Fibroblast of lung (primary cell): ENCODE measurements at regions not wholly inside any gene's neighbourhood (a gene's known extent, or its start where the extent isn't known, plus 50 kb on each side); places are given as distances from the start of the nearest gene placed in this dataset.

Experiments used
- DNase-seq, 2 donors: peaks; one replicate each; pipeline versions ENCODE4 v3.0.0 to v3.0.0-alpha.2; 2010; ENCODE audit warnings: low read depth in 2 of 2
- H2AFZ ChIP-seq: 2 replicates; pipeline ENCODE4 v1.5.1; 2012; ENCODE audit warnings: low read length, control low read depth, inconsistent platforms
- H3K27ac ChIP-seq: 2 replicates; pipeline ENCODE4 v1.5.1; 2011; ENCODE audit warnings: low read length, control low read depth; ENCODE audit not compliant: insufficient read depth
- H3K27me3 ChIP-seq: 2 replicates; pipeline ENCODE4 v1.5.1; 2011; ENCODE audit warnings: mild to moderate bottlenecking, low read length; ENCODE audit not compliant: control insufficient read depth, insufficient read depth
- H3K36me3 ChIP-seq: 2 replicates; pipeline ENCODE4 v1.5.1; 2011; ENCODE audit warnings: low read length; ENCODE audit not compliant: control insufficient read depth, insufficient read depth
- H3K4me1 ChIP-seq: 2 replicates; pipeline ENCODE4 v1.5.1; 2011; ENCODE audit warnings: low read length; ENCODE audit not compliant: control insufficient read depth, insufficient read depth; ENCODE audit errors: extremely low read depth
- H3K4me2 ChIP-seq: 2 replicates; pipeline ENCODE4 v1.5.1; 2011; ENCODE audit warnings: low read length, control low read depth; ENCODE audit not compliant: insufficient read depth; ENCODE audit errors: extremely low read depth
- H3K4me3 ChIP-seq, 4 experiments: fragments of 200-600 bp in 1 of 4; sonication (generic) in 1 of 4; replicated peaks in 1 of 4; 2 replicates each; pipeline ENCODE4 v1.5.1; 2011 to 2016; ENCODE audit warnings: low read length in 4 of 4, low read depth in 3 of 4, mild to moderate bottlenecking in 3 of 4, control low read depth in 2 of 4, inconsistent platforms in 1 of 4, mixed read lengths in 1 of 4; ENCODE audit not compliant: insufficient read depth in 1 of 4; ENCODE audit errors: control extremely low read depth in 1 of 4
- H3K79me2 ChIP-seq: 2 replicates; pipeline ENCODE4 v1.5.1; 2012; ENCODE audit warnings: mild to moderate bottlenecking, low read length, inconsistent platforms; ENCODE audit not compliant: control insufficient read depth, insufficient read depth
- H3K9ac ChIP-seq: 2 replicates; pipeline ENCODE4 v1.5.1; 2011; ENCODE audit warnings: mild to moderate bottlenecking, low read length, control low read depth; ENCODE audit not compliant: insufficient read depth
- H3K9me3 ChIP-seq: 2 replicates; pipeline ENCODE4 v1.5.1; 2012; ENCODE audit warnings: low read depth, low read length; ENCODE audit not compliant: control insufficient read depth, insufficient read depth
- H4K20me1 ChIP-seq: 2 replicates; pipeline ENCODE4 v1.5.1; 2011; ENCODE audit warnings: low read length; ENCODE audit not compliant: control insufficient read depth, insufficient read depth; ENCODE audit errors: extremely low read depth
- EZH2 ChIP-seq: IDR thresholded peaks from 2 replicates; pipeline ENCODE4 v1.5.1; 2012; ENCODE audit warnings: low read length, control low read depth, mild to moderate bottlenecking; ENCODE audit errors: missing control alignments
- TF ChIP-seq, protein P1 (sequence below), 2 donors: IDR thresholded peaks in 1 of 2; conservative IDR thresholded peaks in 1 of 2; 1 replicate in 1 of 2; 2 replicates in 1 of 2; pipeline ENCODE4 v1.5.1; 2011 to 2012; ENCODE audit warnings: low read length in 2 of 2, control low read depth in 1 of 2, inconsistent platforms in 1 of 2, low read depth in 1 of 2, mild to moderate bottlenecking in 1 of 2

DNA sequence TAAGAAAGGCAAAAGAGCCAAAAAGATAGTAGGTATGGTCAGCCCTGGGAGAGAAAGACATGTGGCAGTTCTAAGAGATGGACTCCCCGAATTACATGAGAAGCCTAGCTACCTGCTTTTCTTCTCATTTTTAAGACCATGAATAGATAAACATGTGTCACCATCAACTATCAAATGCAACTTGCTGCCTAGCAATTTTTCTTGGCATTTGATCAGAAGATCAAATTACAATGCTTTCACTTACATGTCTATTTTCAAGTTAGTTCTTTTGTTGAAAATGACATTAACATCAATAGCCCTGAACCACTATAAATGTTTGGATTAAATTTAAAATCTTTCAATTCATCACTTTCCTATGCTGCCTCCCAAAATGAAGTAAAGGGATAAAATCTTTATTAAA lies 212.3 kb downstream of the HHIPL2 start:
- TF ChIP-seq EZH2: no peak
- TF ChIP-seq, protein P1, sequence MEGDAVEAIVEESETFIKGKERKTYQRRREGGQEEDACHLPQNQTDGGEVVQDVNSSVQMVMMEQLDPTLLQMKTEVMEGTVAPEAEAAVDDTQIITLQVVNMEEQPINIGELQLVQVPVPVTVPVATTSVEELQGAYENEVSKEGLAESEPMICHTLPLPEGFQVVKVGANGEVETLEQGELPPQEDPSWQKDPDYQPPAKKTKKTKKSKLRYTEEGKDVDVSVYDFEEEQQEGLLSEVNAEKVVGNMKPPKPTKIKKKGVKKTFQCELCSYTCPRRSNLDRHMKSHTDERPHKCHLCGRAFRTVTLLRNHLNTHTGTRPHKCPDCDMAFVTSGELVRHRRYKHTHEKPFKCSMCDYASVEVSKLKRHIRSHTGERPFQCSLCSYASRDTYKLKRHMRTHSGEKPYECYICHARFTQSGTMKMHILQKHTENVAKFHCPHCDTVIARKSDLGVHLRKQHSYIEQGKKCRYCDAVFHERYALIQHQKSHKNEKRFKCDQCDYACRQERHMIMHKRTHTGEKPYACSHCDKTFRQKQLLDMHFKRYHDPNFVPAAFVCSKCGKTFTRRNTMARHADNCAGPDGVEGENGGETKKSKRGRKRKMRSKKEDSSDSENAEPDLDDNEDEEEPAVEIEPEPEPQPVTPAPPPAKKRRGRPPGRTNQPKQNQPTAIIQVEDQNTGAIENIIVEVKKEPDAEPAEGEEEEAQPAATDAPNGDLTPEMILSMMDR (conservative IDR thresholded peaks at IDR 0.05 in 1 of 2, IDR thresholded peaks at IDR 0.05 in 1 of 2; ENCODE audit: low read depth in 1 of 2, low read length in 2 of 2): no peak
- Histone ChIP-seq H3K9ac (no peak overlapping the region), H3K4me1 (peaks cover 3% of the 10 kb centered on the region), H4K20me1 (no peaks in the 10 kb centered on the region), H3K27ac (no peak overlapping the region), H3K4me3 (no peak overlapping the region), H3K9me3 (no peaks in the 10 kb centered on the region), H3K4me2 (no peak overlapping the region), H3K27me3 (no peaks in the 10 kb centered on the region), H2AFZ (no peak overlapping the region), H3K36me3 (no peaks in the 10 kb centered on the region), H3K79me2 (no peaks in the 10 kb centered on the region)
- DNase-seq: peak; percentile 34

DNA sequence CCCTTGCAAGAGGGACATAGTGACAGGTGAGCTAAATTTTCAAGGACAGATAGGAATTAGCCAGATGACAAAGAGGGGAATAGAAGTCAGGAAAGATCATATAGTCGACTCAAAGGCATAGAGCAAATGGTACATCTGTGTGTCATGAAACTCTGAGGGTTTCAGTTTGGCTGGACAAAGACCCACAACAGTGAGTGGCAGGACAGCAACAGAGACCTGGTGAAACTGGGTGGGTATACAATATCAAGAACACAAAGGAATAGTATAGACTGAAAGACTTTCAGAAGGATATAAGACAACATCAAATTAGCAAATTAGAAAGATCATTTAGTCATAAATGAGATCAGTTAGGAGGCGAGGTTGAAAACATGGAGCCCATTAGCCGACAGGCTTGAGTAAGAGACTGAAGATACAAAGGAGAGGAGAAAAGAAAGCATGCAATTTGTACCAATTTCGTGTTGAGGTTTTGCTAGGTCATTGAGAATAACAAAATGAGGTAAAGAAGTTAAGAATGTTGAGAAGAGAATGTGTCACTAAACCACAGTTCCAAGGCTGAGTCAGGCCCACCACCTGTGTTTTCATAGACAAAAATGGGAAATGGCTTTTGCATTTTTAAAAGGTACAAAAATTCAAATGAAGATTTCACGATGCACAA lies 213.8 kb downstream of the HHIPL2 start:
- Histone ChIP-seq H3K27ac (no peak overlapping the region), H3K9ac (no peak overlapping the region), H3K27me3 (no peaks in the 10 kb centered on the region), H3K79me2 (no peaks in the 10 kb centered on the region), H3K4me2 (no peak overlapping the region), H3K4me1 (peaks cover 3% of the 10 kb centered on the region), H3K4me3 (no peak overlapping the region), H4K20me1 (no peaks in the 10 kb centered on the region), H2AFZ (no peak overlapping the region), H3K36me3 (no peaks in the 10 kb centered on the region), H3K9me3 (no peaks in the 10 kb centered on the region)
- DNase-seq: peak; percentile 9 to 85
- no peak for TF ChIP-seq EZH2
- TF ChIP-seq, protein P1 (conservative IDR thresholded peaks at IDR 0.05 in 1 of 2, IDR thresholded peaks at IDR 0.05 in 1 of 2; ENCODE audit: low read depth in 1 of 2, low read length in 2 of 2): no peak

DNA sequence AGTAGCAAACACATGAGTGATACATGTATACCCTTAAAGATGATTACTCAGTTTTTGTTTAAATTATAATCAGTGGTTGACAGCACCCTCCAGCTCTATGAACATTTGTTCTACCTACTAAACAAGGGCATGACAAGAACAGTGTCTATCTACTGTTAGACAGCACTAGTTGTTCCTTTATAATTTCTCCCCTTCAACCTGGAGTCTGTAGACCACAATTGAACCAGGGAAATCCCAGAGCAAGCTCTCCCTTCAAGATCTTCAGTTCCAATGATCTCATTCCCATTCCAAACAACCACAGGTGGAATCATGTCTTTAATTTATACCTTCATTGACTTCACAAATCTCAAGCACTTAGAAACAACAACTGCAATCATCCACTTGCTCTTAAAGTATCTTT lies 216.1 kb downstream of the HHIPL2 start:
- peaks cover 3% of the 10 kb centered on the region for H3K4me1 ChIP-seq
- H3K9me3 ChIP-seq: no peaks in the 10 kb centered on the region
- no peak overlapping the region for H3K4me3 ChIP-seq
- DNase-seq: peak in 1 of 2 donors; percentile 73
- H2AFZ ChIP-seq: no peak overlapping the region
- H3K9ac ChIP-seq: no peak overlapping the region
- no peaks in the 10 kb centered on the region for H3K27me3 ChIP-seq
- no peak overlapping the region for H3K4me2 ChIP-seq
- no peaks in the 10 kb centered on the region for H3K79me2 ChIP-seq
- TF ChIP-seq EZH2: no peak
- TF ChIP-seq, protein P1 (conservative IDR thresholded peaks at IDR 0.05 in 1 of 2, IDR thresholded peaks at IDR 0.05 in 1 of 2; ENCODE audit: low read depth in 1 of 2, low read length in 2 of 2): no peak
- H4K20me1 ChIP-seq: no peaks in the 10 kb centered on the region
- H3K27ac ChIP-seq: no peak overlapping the region
- H3K36me3 ChIP-seq: no peaks in the 10 kb centered on the region
